HL-60 (cell line): ENCODE measurements at regions not wholly inside any gene's neighbourhood (a gene's known extent, or its start where the extent isn't known, plus 50 kb on each side); places are given as distances from the start of the nearest gene placed in this dataset.

Source experiments
- DNase-seq, 2 experiments: peaks; one replicate each; pipeline ENCODE4 v3.0.0-alpha.2; 2010 to 2020; ENCODE audit warnings: low read depth in 1 of 2, low spot score in 1 of 2
- H3K27ac ChIP-seq: fragments of 250-450 bp; sonication (Bioruptor Pico); replicated peaks from 2 replicates; pipeline ENCODE4 v1.5.1; 2020; ENCODE audit warnings: mild to moderate bottlenecking, moderate library complexity
- H3K27me3 ChIP-seq: fragments of 250-450 bp; sonication (Bioruptor Pico); 2 replicates; pipeline ENCODE4 v1.5.1; 2021; ENCODE audit warnings: mild to moderate bottlenecking, moderate library complexity; ENCODE audit not compliant: insufficient read depth, poor library complexity, severe bottlenecking
- H3K4me3 ChIP-seq: replicated peaks from 2 replicates; pipeline ENCODE4 v1.5.1; 2011; ENCODE audit warnings: mild to moderate bottlenecking, control low read depth, low read length; ENCODE audit not compliant: insufficient read depth
- GABPA ChIP-seq: IDR thresholded peaks from 2 replicates; pipeline ENCODE4 v1.6.1; 2012; ENCODE audit warnings: low read depth
- POLR2AphosphoS5 ChIP-seq: IDR thresholded peaks from 2 replicates; pipeline ENCODE4 v1.6.1; 2012; ENCODE audit warnings: low read depth
- REST ChIP-seq: IDR thresholded peaks from 2 replicates; pipeline ENCODE4 v1.6.1; 2012; ENCODE audit warnings: low read depth; ENCODE audit not compliant: insufficient replicate concordance
- SPI1 ChIP-seq: IDR thresholded peaks from 2 replicates; pipeline ENCODE4 v1.6.1; 2012; ENCODE audit warnings: low read depth, mild to moderate bottlenecking, borderline replicate concordance
- TF ChIP-seq, protein P1 (sequence below): IDR thresholded peaks from one replicate; pipeline ENCODE4 v1.5.1; 2011; ENCODE audit warnings: low read length, control low read depth, inconsistent platforms; ENCODE audit not compliant: insufficient read depth

GRCh38 chr12:116429826-116430360 is 129.3 kb upstream of the MAP1LC3B2 start:
- H3K4me3 ChIP-seq: no peak overlapping the region
- H3K27ac ChIP-seq: no peak overlapping the region
- no peaks in the 10 kb centered on the region for H3K27me3 ChIP-seq
- TF ChIP-seq SPI1 (no peak), POLR2AphosphoS5 (no peak), GABPA (no peak)
- no peak for DNase-seq

- no peak for TF ChIP-seq SPI1
- no peak for TF ChIP-seq POLR2AphosphoS5
- TF ChIP-seq, protein P1, sequence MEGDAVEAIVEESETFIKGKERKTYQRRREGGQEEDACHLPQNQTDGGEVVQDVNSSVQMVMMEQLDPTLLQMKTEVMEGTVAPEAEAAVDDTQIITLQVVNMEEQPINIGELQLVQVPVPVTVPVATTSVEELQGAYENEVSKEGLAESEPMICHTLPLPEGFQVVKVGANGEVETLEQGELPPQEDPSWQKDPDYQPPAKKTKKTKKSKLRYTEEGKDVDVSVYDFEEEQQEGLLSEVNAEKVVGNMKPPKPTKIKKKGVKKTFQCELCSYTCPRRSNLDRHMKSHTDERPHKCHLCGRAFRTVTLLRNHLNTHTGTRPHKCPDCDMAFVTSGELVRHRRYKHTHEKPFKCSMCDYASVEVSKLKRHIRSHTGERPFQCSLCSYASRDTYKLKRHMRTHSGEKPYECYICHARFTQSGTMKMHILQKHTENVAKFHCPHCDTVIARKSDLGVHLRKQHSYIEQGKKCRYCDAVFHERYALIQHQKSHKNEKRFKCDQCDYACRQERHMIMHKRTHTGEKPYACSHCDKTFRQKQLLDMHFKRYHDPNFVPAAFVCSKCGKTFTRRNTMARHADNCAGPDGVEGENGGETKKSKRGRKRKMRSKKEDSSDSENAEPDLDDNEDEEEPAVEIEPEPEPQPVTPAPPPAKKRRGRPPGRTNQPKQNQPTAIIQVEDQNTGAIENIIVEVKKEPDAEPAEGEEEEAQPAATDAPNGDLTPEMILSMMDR: no peak
- TF ChIP-seq REST: no peak
- TF ChIP-seq GABPA: no peak
- no peak overlapping the region for H3K27ac ChIP-seq
- H3K27me3 ChIP-seq: no peaks in the 10 kb centered on the region
- no peak overlapping the region for H3K4me3 ChIP-seq
- DNase-seq: no peak
These were observed 128.1 kb upstream of the MAP1LC3B2 start for GRCh38 chr12:116430911-116431565.

- TF ChIP-seq POLR2AphosphoS5 (no peak), SPI1 (no peak), REST (no peak), GABPA (no peak)
- TF ChIP-seq, protein P1: no peak
- no peaks in the 10 kb centered on the region for H3K27me3 ChIP-seq
- no peak overlapping the region for H3K27ac ChIP-seq
- no peak overlapping the region for H3K4me3 ChIP-seq
- DNase-seq: no peak
These were observed 127.4 kb upstream of the MAP1LC3B2 start for GRCh38 chr12:116431677-116432300.

DNA sequence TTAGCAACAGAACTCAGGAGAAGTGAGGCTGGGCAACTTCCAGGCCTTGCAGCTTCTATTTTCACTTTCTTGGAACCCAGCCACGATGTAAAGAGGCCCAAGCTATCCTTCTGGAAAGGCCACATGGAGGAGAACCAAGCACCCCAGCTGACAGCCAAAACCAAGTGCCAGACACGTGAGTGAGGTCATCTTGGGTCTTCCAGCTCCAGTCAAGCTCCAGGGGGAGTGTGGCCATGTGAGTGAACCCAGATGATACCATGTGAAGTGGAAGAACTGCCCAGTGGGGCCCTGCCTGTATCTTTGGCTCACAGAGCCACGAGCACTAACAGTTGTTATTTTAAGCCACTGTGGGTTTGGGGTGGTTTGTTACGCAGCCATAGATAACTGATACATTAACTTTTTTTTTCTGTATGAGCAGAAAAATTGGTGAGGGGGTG is 126.8 kb upstream of the MAP1LC3B2 start:
- Histone ChIP-seq H3K4me3 (no peak overlapping the region), H3K27ac (no peak overlapping the region), H3K27me3 (no peaks in the 10 kb centered on the region)
- no peak for TF ChIP-seq GABPA
- no peak for TF ChIP-seq POLR2AphosphoS5
- no peak for TF ChIP-seq SPI1
- TF ChIP-seq REST: no peak
- TF ChIP-seq, protein P1: no peak
- no peak for DNase-seq
